Endothelial cell of umbilical vein (primary cell): ENCODE measurements at regions not wholly inside any gene's neighbourhood (a gene's known extent, or its start where the extent isn't known, plus 50 kb on each side); places are given as distances from the start of the nearest gene placed in this dataset.

Source experiments
- CTCF ChIP-seq, 2 donors: IDR thresholded peaks; 1 replicate in 1 of 2; 2 replicates in 1 of 2; pipeline ENCODE4 v1.5.1; 2011; ENCODE audit warnings: low read length in 2 of 2, mild to moderate bottlenecking in 2 of 2, moderate library complexity in 2 of 2, control low read depth in 1 of 2, inconsistent platforms in 1 of 2, low read depth in 1 of 2; ENCODE audit not compliant: insufficient read depth in 1 of 2; ENCODE audit errors: extremely low read depth in 1 of 2
- EZH2 ChIP-seq: IDR thresholded peaks from 2 replicates; pipeline ENCODE4 v1.6.1; 2012; ENCODE audit warnings: borderline replicate concordance, low read depth, mild to moderate bottlenecking, moderate library complexity, low read length, inconsistent platforms; ENCODE audit not compliant: severe bottlenecking
- FOS ChIP-seq: IDR thresholded peaks from 2 replicates; pipeline ENCODE4 v1.6.1; 2011; ENCODE audit warnings: mild to moderate bottlenecking, low read length, moderate library complexity, borderline replicate concordance; ENCODE audit not compliant: insufficient read depth
- JUN ChIP-seq: IDR thresholded peaks from 2 replicates; pipeline ENCODE4 v1.6.1; 2011; ENCODE audit warnings: borderline replicate concordance, low read depth; ENCODE audit not compliant: insufficient read length, insufficient read depth
- MAX ChIP-seq: IDR thresholded peaks from 2 replicates; pipeline ENCODE4 v1.6.1; 2011; ENCODE audit not compliant: insufficient read depth, insufficient read length
- MYC ChIP-seq: IDR thresholded peaks from one replicate; pipeline ENCODE4 v1.6.1; 2011; ENCODE audit warnings: mild to moderate bottlenecking, low read depth, low read length
- POLR2A ChIP-seq: IDR thresholded peaks from 2 replicates; pipeline ENCODE4 v1.6.1; 2012; ENCODE audit warnings: low read depth, mild to moderate bottlenecking, control low read depth, low read length
- POLR2AphosphoS5 ChIP-seq: IDR thresholded peaks from 2 replicates; pipeline ENCODE4 v1.6.1; 2012; ENCODE audit warnings: low read depth, mild to moderate bottlenecking, control low read depth, low read length, moderate library complexity; ENCODE audit not compliant: insufficient read depth

GRCh38 chr16:8109510-8110369, 480.6 kb downstream of the TMEM114 start:
- TF ChIP-seq JUN (no peak), POLR2A (no peak), CTCF (IDR thresholded peaks at IDR 0.05; ENCODE audit: extremely low read depth in 1 of 2, insufficient read depth in 1 of 2, low read depth in 1 of 2, low read length in 2 of 2) (no peak), EZH2 (no peak), POLR2AphosphoS5 (no peak), MAX (no peak), FOS (no peak), MYC (no peak)
